ENCODE measurements at regions not wholly inside any gene's neighbourhood (a gene's known extent, or its start where the extent isn't known, plus 50 kb on each side); places are given as distances from the start of the nearest gene placed in this dataset.
"Not testable (repeated sequence)": the region's sequence is repeated elsewhere in the genome, so short reads cannot be mapped to it uniquely, and the experiment has no call there.

DNA sequence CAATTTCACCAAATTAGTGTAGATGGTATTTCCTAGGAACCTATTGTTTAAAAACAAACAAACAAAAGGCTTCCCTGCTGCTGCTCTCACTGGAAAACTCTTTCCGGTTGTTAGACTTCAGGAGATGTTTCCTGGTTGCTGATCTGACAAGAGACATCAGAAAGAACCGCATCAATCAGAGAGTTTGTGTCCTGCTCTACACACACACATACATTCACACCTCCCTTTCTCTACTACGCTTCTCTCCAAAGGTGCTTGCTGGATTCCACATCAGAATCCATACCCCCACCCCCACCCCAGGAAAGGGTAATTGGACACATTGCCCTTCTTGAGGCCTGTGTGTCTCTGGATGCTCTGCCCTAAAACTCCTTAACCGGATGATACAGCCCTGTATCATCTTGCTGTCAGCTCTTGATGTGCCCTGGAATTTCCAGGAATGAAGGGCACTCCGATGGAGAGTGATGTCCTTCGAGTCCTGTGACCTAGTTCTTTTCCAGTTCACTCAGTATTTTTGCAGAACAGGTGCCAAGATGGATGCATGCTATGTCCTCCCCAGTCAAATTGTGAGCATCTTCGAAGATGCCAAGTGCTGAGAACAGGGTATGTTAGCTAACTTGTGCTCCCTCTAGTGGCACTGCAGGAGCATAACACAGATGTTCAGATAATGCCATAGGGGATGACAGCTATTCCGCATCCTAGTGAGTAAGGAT, 113.7 kb upstream of the SLC35F3 start:
- FAIRE-seq, result peak; percentile 97

DNA sequence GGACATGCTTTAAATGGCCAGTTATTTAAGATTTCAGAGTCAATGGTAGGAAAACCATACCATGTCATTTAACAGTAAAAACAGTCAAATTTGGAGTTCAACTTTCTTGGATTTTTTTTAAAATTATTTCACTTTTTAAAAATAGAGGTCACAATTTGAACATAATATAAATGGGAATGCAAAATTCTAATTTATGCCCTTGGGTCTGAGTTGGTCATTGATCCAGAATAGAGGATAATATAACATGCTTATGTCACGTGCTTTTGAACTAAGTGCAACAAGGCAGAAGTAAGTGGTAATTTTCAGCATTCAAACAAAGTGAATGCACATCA, 113.1 kb upstream of the SLC35F3 start:
- no peak for FAIRE-seq

DNA sequence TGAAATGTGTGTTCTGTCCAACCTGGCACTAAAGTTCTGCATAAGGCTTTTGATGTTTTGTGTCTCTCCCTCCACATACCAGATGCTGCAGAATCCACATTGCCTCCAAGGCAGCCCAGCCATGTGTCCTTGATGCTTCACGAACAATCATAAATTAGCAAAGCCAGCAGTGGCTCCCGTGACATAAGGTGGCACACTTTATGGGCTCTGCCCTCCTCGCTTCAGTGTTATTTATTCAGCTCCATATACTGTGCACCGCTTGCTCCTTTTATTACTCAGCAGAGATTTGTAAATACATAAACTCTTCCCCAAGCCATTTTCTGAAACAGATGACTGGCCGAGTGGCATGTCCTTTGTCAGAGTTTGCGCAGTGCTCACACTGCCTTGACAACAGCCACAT, 112.8 kb upstream of the SLC35F3 start:
- FAIRE-seq, result peak; percentile 45

DNA sequence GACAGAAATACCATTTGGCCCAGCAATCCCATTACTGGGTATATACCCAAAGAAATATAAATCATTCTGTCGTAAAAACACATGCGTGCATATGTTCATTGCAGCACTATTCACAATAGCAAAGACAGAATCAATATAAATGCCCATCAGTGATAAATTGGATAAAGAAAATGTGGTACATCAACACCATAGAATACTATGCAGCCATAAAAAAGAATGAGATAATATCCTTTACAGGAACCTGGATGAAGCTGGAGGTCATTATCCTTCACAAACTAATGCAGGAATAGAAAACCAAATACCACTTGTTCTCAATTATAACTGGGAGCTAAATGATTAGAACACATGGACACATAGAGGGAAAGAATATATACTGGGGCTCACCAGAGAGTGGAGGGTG, 109.6 kb upstream of the SLC35F3 start:
- no peak for FAIRE-seq

DNA sequence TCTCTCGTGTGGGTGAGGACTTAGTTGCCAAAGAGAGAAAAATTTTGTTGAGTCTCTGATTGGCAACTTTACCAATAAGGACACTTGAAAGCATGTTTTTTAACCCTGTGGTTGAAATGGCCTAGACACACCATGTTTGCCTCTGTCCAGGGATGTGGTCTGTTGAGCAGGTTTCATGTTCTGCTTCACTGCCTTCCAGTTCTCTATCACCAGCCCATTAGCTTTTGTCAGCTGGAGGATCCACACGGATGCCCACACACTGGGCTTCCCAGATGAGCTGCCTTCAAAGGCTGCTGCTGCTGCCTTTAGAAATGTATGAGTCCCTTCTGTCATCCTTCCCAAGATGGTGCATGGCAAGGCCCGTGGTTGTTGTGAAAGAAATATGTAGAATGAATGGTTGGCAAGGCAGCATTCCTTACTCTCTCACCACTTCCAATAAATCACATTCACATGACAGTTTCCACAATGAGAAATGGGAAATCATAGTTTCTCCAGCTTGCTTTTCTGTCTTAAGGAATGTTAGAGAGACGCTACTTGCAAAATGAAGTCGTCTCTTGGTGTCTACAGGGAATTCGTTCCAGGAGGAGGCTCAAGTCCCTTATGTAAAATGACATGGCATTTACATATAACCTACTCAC, 108.2 kb upstream of the SLC35F3 start:
- no peak for FAIRE-seq

DNA sequence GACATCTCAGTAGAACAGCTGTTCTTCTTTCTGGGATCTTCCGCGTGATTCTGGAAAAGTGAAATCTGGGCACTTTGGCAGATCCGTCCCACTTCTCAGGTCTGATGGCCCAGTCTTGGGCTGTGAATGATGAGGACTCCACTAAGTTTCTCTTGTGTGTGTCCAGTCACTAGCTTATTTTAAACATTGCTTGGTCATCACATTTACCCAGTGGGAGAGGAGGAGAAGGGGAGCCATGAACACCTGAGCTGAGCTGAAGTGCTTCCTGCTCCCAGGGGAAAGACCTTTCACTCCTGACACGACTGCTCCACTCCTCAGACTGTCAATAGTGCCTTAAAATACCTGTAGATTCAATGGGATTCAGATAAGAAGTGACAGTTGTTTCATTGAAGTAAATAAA, 101.9 kb upstream of the SLC35F3 start:
- no peak for FAIRE-seq

DNA sequence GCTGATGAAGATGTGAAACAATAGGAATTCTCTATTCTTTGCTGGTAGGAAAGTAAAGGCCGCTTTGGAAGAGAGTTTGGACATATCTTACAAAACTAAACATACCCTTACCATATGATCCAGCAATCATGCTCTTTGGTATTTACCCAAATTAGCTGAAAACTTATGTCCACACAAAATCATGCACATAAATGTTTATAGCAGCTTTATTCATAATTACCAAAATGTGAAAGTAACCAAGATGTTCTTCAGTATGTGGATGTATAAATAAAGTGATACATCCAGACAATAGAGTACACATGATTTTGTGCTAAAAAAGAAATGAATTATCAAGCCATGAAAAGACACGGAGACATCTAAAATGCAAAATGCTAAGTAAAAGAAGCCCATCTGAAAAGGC, 98.7 kb upstream of the SLC35F3 start:
- no peak for FAIRE-seq

DNA sequence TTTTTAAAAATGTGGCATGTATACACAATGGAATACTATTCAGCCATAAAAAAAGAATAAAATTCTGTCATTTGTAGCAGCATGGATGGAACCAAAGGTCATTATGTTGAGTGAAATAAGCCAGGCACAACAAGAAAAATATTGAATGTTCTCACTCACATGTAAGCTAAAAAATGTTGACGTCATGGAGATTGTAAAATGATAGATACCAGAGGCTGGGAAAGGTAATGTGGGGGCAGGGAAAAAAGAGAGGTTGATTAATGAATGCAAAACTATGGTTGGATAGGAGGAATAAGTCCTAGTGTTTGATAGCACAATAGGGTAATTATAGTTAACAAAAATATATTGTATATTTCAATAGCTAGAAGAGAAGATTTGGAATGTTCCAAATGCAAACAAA, 89.1 kb upstream of the SLC35F3 start:
- no peak for FAIRE-seq

DNA sequence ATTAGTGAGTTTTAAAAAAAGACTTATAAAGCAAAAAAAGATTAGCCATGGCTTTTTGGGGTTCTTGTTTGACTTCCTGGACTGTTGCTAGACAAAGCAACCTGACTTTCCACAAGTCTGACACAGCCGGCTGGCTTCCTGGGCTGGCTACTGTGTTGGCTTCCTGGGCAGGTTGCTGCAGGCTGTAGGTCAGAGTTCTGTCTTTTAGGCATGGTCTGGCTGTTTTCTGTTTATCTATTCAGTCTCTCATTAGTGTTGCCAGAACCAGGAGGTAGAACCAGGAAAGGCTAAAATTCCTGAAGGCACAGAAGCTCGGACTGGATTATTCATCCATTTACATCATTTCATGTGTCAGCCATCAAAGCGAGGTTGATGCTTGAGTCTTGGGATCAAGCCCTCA, 88.6 kb upstream of the SLC35F3 start:
- no peak for FAIRE-seq

DNA sequence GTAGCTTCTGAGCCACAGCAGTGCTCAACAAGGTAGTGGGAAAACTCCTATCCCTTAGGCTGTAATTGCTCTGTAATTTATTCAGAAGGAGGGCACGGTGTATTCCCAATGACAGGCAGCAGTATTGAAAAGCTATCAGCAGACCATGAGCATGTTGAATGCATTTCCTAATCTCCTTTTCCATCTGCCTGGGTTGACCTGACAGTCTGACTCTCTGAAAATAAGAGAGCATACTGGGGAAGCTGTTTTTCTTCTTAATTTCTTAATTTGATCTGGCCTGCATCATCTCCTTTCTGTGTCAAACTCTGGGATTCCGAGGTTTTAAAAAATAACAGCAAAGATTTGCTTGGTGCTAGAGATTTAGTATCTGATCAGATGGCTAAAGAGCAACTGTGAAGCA, 88.1 kb upstream of the SLC35F3 start:
- no peak for FAIRE-seq

DNA sequence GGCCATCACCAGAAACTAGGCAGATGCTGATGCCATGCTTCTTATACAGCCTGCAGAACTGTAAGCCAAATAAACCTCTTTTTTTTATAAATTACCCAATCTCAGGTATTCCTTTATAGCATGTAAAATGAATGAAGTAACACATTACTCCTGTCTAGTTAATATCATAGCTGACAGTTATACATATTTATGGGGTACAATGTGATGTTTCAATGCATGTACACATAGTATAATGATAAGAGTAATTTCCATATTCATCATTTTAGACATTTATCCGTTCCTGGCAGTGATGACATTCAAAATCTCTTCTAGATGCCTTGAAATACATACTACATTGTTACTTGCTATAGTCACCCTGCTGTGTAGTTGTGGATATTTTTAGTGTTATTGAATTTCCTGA, 85.4 kb upstream of the SLC35F3 start:
- FAIRE-seq, result no peak

DNA sequence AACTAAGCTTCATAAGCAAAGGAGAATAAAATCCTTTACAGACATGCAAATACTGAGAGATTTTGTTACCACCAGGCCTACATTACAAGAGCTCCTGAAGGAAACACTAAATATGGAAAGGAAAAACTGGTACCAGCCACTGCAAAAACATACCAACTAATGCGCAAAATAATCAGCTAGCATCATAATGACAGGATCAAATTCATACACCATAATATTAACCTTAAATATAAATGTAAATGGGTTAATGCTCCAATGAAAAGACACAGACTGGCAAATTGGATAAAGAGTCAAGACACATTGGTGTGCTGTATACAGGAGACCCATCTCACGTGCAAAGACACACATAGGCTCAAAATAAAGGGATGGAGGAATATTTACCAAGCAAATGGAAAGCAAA, 80.3 kb upstream of the SLC35F3 start:
- not testable (repeated sequence) for FAIRE-seq

DNA sequence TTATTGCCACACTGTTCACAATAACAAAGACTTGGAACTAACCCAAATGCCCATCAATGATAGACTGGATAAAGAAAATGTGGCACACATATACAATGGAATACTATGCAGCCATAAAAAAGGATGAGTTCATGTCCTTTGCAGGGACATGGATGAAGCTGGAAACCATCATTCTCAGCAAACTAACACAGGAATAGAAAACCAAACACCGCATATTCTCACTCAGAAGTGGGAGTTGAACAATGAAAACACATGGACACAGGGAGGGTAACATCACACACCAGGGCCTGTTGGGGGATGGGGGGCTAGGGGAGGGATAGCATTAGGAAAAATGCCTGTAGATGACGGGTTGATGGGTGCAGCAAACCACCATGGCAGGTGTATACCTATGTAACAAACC, 76.5 kb upstream of the SLC35F3 start:
- FAIRE-seq, result not testable (repeated sequence)

DNA sequence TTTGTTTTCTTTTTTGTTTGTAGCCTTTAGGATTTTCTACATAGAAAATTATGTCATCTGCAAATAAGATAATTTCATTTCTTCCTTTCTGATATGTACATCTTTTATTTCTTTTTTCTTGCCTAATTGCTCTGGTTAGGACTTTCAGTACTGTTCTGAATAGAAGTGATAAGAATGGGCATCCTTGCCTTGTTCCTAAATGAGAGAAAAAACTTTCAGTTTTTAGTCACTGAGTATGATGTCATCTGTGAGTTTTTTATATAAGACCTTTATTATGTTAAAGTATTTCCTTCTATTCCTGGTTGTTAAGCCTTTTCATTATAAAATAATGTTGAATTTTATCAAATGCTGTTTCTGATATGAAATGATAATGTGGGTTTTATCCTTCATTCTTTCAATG, 76.0 kb upstream of the SLC35F3 start:
- FAIRE-seq, result no peak

DNA sequence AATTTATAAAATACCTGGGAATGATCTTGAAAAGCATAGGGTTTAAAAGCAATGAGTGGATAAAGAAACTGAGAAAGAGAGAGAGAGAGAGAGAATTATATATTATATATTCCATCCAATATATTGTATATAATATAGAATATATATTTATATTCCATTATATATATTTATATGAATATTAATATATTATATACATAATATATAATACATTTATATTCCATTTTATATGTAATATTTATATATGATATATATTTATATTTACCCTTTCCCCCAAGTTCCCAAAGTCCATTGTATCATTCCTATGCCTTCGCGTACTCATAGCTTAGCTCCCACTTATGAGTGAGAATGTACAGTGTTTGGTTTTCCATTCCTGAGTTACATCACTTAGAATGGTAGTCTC, 69.9 kb upstream of the SLC35F3 start:
- FAIRE-seq, result no peak

DNA sequence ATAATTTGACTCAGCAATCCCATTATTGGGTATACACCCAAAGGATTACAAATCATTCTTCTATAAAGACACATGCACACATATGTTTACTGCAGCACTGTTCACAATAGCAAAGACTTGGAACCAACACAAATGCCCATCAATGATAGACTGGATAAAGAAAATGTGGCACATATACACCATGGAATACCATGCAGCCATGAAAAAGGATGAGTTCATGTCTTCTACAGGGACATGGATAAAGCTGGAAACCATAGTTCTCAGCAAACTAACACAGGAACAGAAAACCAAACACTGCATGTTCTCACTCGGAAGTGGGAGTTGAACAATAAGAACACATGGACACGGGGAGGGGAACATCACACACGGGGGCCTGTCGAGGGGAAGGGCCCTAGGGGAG, 66.3 kb upstream of the SLC35F3 start:
- not testable (repeated sequence) for FAIRE-seq

DNA sequence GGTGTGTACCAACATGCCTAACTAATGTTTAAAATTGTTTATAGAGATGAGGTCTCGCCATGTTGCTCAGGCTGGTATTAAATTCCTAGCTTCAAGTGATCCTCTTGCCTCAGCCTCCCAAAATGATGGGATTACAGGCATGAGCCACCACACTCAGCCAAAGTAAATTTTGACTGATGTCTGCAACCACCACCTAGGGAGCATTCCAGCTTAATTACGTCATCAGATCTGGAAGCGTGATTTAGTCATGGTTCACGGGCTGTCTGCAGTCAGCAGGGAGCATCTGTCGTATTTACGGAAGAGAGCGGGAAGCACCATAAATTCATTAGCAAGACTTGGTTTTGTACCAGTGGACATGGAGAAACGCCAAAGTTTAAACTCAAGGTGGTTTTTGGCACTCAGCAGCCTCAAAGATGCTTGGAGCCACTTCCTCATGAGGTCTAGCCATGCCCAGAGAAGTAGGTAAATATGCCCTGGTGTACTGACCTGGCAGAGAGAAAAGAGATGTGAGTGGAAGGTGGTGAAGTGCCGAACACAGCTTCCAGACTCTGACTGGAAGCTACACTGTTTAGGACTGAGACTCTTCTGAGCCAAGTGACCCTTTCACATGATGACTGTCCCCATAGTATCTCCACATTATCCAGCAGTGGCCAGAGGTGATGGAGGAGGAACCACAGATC, 60.8 kb upstream of the SLC35F3 start:
- FAIRE-seq, result no peak

DNA sequence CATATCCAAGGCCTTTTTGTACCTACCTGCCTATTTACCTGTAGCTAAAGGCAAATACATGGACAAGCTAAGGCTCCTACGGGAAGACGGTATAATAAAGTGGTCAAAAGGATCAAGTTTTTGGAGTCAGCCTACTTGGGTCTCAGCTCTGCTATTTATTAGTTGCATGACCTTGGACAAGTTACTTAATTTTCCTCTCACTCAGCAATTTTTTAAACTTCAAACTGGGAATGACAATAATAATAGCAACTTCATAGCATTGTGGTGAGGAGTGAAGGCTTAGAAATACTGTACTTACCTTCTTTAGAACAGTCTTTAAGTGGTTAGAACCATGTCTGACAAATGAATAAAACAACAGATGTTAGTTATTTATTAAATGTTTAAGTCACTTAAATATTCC, 60.2 kb upstream of the SLC35F3 start:
- FAIRE-seq, result no peak

DNA sequence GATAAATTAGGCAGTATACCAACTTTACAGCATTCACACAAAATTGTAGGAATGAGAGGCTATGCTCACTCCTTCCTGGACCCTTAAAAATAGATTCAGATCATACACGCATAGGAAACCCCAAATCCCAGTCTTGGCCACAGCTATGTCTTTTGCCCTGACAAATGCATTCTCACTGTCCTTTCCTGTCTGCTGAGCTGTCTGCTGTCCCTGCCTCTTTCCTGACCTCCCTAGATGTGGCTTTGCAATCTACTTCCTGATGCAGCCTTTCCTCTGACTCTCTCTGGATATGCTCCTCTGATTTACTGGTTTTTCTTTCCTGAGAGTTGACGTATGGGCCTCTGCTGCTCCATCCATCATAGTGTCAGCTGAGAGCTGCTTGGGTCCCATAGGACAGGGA, 59.8 kb upstream of the SLC35F3 start:
- FAIRE-seq, result no peak

Measured in islet of Langerhans (tissue), 1 donor.